Activated CD8-positive, alpha-beta T cell treated with anti-CD3 and anti-CD28 coated beads for 36 hours (primary cell): ENCODE measurements at regions not wholly inside any gene's neighbourhood (a gene's known extent, or its start where the extent isn't known, plus 50 kb on each side); places are given as distances from the start of the nearest gene placed in this dataset.

Source experiments
- ATAC-seq: fragments of 200-7000 bp; cut with Tn5 transposase; one replicate; pipeline ENCODE4 v1.10.0; 2021; ENCODE audit warnings: mild to moderate bottlenecking, moderate library complexity
- CTCF ChIA-PET: fragments of 350-600 bp; sonication (Branson Sonifier 250); formaldehyde crosslinking; loops from one replicate; lab custom pipeline; 2021; ENCODE audit warnings: antibody characterized with exemption; lab: Charles Lee
- POLR2A ChIA-PET: fragments of 350-600 bp; sonication (Branson Sonifier 250); formaldehyde crosslinking; loops from one replicate; lab custom pipeline; 2021; ENCODE audit warnings: antibody characterized with exemption; lab: Charles Lee
- DNase-seq: peaks from one replicate; pipeline ENCODE4 v3.0.0-alpha.2; 2020
- H3K27ac Mint-ChIP-seq: one replicate; pipeline ENCODE4 v1.8.0; 2021; ENCODE audit warnings: mild to moderate bottlenecking, mixed read lengths
- H3K27me3 Mint-ChIP-seq: one replicate; pipeline ENCODE4 v1.8.0; 2021; ENCODE audit warnings: mixed read lengths
- H3K36me3 Mint-ChIP-seq: one replicate; pipeline ENCODE4 v1.8.0; 2021; ENCODE audit warnings: low read depth, mixed read lengths
- H3K4me1 Mint-ChIP-seq: one replicate; pipeline ENCODE4 v1.8.0; 2021; ENCODE audit warnings: low read depth, mixed read lengths
- H3K4me3 Mint-ChIP-seq: one replicate; pipeline ENCODE4 v1.8.0; 2021; ENCODE audit warnings: mild to moderate bottlenecking, moderate library complexity, mixed read lengths
- H3K9me3 Mint-ChIP-seq: one replicate; pipeline ENCODE4 v1.8.0; 2021; ENCODE audit warnings: mixed read lengths
- intact Hi-C: fragments of 100-400 bp; cut with micrococcal nuclease; formaldehyde crosslinking; loops from one replicate; pipeline ENCODE4 v1.10.0; 2022
- TF ChIP-seq, protein P1 (sequence below): fragments of 200-600 bp; IDR thresholded peaks from one replicate; pipeline ENCODE4 v1.8.0; 2022; ENCODE audit warnings: antibody characterized with exemption, mild to moderate bottlenecking

DNA sequence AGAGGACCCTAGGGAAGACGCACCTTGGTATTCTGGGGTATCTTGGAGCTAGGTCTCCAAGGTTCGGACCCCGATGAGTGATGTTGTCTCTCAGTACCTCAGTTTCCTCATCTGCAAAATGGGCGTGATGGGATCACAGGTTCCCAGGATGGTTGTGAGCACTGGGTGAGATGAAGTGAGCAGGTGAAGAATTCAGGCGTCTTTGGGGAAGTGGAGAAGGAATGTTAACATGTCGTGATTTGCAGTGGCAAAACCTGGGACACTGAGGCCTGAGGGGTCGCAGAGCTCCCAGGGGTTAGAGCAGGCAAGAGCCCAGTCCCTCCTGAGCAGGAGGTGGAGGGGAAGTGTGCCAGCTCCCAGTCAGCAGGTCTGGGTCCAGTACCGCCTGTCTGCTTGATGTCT lies 215.1 kb upstream of the GSE1 start:
- DNase-seq, result no peak
- no peak overlapping the region for H3K4me3 Mint-ChIP-seq
- no peaks in the 10 kb centered on the region for H3K36me3 Mint-ChIP-seq
- POLR2A ChIA-PET, result no interaction called here
- no peaks in the 10 kb centered on the region for H3K27me3 Mint-ChIP-seq
- TF ChIP-seq, protein P1, sequence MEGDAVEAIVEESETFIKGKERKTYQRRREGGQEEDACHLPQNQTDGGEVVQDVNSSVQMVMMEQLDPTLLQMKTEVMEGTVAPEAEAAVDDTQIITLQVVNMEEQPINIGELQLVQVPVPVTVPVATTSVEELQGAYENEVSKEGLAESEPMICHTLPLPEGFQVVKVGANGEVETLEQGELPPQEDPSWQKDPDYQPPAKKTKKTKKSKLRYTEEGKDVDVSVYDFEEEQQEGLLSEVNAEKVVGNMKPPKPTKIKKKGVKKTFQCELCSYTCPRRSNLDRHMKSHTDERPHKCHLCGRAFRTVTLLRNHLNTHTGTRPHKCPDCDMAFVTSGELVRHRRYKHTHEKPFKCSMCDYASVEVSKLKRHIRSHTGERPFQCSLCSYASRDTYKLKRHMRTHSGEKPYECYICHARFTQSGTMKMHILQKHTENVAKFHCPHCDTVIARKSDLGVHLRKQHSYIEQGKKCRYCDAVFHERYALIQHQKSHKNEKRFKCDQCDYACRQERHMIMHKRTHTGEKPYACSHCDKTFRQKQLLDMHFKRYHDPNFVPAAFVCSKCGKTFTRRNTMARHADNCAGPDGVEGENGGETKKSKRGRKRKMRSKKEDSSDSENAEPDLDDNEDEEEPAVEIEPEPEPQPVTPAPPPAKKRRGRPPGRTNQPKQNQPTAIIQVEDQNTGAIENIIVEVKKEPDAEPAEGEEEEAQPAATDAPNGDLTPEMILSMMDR, result no peak
- CTCF ChIA-PET, result interaction anchor here (4.2 kb wide), 1 partner anchor 22 kb away, joined by 17 read pairs; no protein-coding TSS in a partner anchor
- no peaks in the 10 kb centered on the region for H3K9me3 Mint-ChIP-seq
- peaks cover 1% of the 10 kb centered on the region for H3K4me1 Mint-ChIP-seq
- no peak for ATAC-seq
- intact Hi-C loops, result loop anchor here (10.0 kb wide), 1 partner anchor 317 kb away; no protein-coding TSS in a partner anchor
- H3K27ac Mint-ChIP-seq, result no peak overlapping the region

DNA sequence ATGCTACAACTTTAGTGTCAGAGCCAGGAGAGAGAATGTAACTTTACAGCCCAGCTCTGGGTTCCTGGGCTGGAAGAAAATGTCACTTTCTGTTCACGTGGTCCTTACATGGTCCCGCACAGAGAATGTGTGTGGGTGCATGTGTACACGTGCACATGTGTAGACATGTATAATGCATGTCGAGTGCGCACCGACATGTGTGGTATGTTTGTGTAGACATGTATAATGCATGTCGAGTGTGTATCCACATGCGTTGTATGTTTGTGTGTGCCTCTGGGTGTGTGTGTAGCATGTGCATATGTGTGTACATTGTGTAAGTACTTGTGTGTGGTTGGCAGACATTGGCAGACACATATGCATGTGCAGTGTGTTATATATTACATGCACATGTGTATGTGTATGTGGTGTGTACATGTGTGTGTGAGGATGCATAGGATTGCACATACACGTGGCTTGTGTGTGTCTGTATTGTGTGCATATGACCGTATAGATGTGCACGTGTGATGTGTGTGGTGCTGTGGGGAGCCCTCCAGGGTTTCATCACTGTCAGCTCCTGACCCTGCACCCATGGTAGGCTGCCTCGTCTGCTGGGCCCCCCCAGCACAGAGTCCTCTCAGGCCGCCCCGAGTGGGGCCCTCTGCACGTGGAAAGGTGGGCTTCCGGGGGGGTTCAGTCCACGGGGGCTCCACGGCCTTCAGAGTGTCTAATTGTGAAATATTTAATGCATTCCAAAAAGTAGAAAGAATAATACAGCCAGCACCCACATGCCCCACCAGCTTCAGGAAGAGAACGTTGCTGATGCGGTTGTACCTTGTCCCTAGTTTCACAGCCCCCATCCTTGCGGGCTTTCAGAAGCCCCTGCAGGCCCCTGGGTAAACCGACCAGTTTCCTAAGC lies 214.2 kb upstream of the GSE1 start:
- CTCF ChIA-PET, result interaction anchor here (0.9 to 4.2 kb wide), 2 partner anchors 21 to 95 kb away, joined by 3 to 17 read pairs; no protein-coding TSS in a partner anchor
- H3K27me3 Mint-ChIP-seq, result no peaks in the 10 kb centered on the region
- ATAC-seq, result no peak

GRCh38 chr16:85399583-85400284 lies 213.4 kb upstream of the GSE1 start:
- ChIA-PET CTCF (interaction anchor here (0.9 kb wide), 1 partner anchor 95 kb away, joined by 3 read pairs; no protein-coding TSS in a partner anchor), POLR2A (no interaction called here)
- Mint-ChIP-seq H3K36me3 (no peaks in the 10 kb centered on the region), H3K27ac (no peak overlapping the region), H3K27me3 (no peaks in the 10 kb centered on the region), H3K4me3 (no peak overlapping the region), H3K9me3 (no peaks in the 10 kb centered on the region), H3K4me1 (peaks cover 4% of the 10 kb centered on the region)
- ATAC-seq (no peak), DNase-seq (no peak)
- TF ChIP-seq, protein P1, result no peak
- intact Hi-C loops, result loop anchor here (10.0 kb wide), 1 partner anchor 315 kb away; no protein-coding TSS in a partner anchor

More for the DNA sequence above, 214.2 kb upstream of the GSE1 start:
- TF ChIP-seq, protein P1, result no peak
- POLR2A ChIA-PET, result no interaction called here
- Mint-ChIP-seq H3K36me3 (no peaks in the 10 kb centered on the region), H3K27ac (no peak overlapping the region), H3K4me3 (no peak overlapping the region), H3K9me3 (no peaks in the 10 kb centered on the region), H3K4me1 (peaks cover 4% of the 10 kb centered on the region)
- DNase-seq, result no peak
- intact Hi-C loops, result loop anchor here (10.0 kb wide), 1 partner anchor 316 kb away; no protein-coding TSS in a partner anchor

GRCh38 chr16:85400305-85401205 lies 212.6 kb upstream of the GSE1 start:
- peaks cover 4% of the 10 kb centered on the region for H3K4me1 Mint-ChIP-seq
- DNase-seq (no peak), ATAC-seq (no peak)
- no peak overlapping the region for H3K27ac Mint-ChIP-seq
- intact Hi-C loops, result no loop called here
- CTCF ChIA-PET, result no interaction called here
- no peaks in the 10 kb centered on the region for H3K36me3 Mint-ChIP-seq
- no peak overlapping the region for H3K4me3 Mint-ChIP-seq
- POLR2A ChIA-PET, result no interaction called here
- TF ChIP-seq, protein P1, result no peak
- no peaks in the 10 kb centered on the region for H3K27me3 Mint-ChIP-seq
- no peaks in the 10 kb centered on the region for H3K9me3 Mint-ChIP-seq
